HCT116 (cell line): ENCODE measurements at regions not wholly inside any gene's neighbourhood (a gene's known extent, or its start where the extent isn't known, plus 50 kb on each side); places are given as distances from the start of the nearest gene placed in this dataset.

ENCODE experiments used
- ATAC-seq: fragments of 200-7000 bp; cut with Tn5 transposase; 2 replicates; pipeline ENCODE4 v1.9.1; 2020; ENCODE audit warnings: mild to moderate bottlenecking, moderate library complexity
- BruUV-seq: library from RNA; stranded (reverse); fragments of 400-500 nt; replicated peaks from 2 replicates; lab custom pipeline; 2021; lab: Mats Ljungman, UMichigan
- CTCF ChIA-PET: fragments of 300-600 bp; sonication (Branson Sonifier 250); formaldehyde crosslinking; loops from one replicate; lab custom pipeline; 2021; ENCODE audit warnings: antibody characterized with exemption; lab: Charles Lee
- POLR2A ChIA-PET: fragments of 300-600, 350-600 bp; sonication (Branson Sonifier 250); formaldehyde crosslinking; loops from one replicate; lab custom pipeline; 2021; ENCODE audit warnings: antibody characterized with exemption; lab: Charles Lee
- RAD21 ChIA-PET, 2 experiments: fragments of 300-600 bp; sonication (Branson Sonifier 250); formaldehyde crosslinking; loops; one replicate each; lab custom pipeline; 2023; ENCODE audit warnings: low total read pairs in 2 of 2; ENCODE audit not compliant: uncharacterized antibody in 2 of 2, unreplicated experiment in 2 of 2, low non-redundant PET in 1 of 2; lab: Charles Lee
- DNase-seq: peaks from one replicate; pipeline ENCODE4 v3.0.0-alpha.2; 2010; ENCODE audit warnings: low read depth, low spot score
- H2AFZ ChIP-seq: fragments of 200-600 bp; shearing (Covaris generic), sonication (generic); 2 replicates; pipeline ENCODE4 v1.6.1; 2017; ENCODE audit warnings: low read depth, mixed run types, mixed read lengths, antibody characterized with exemption, low read length; ENCODE audit not compliant: poor library complexity, severe bottlenecking
- H3K27ac ChIP-seq: 2 replicates; pipeline ENCODE4 v1.5.1; 2012; ENCODE audit warnings: low read depth, low read length
- H3K27me3 ChIP-seq: fragments of 200-600 bp; sonication (generic); 2 replicates; pipeline ENCODE4 v1.6.1; 2016; ENCODE audit warnings: mixed run types, low read length, mixed read lengths; ENCODE audit not compliant: insufficient read depth
- H3K36me3 ChIP-seq, 2 experiments: fragments of 200-500 bp in 1 of 2; fragments of 200-600 bp in 1 of 2; sonication (Bioruptor generic) in 1 of 2; sonication (generic) in 1 of 2; 2 replicates each; pipeline versions ENCODE4 v1.5.1 to v1.6.1; 2014 to 2016; ENCODE audit warnings: low read length in 2 of 2, inconsistent platforms in 1 of 2, mixed read lengths in 1 of 2, mixed run types in 1 of 2; ENCODE audit not compliant: insufficient read depth in 2 of 2, control insufficient read depth in 1 of 2
- H3K4me1 ChIP-seq, 2 experiments: fragments of 200-600 bp in 1 of 2; sonication (generic) in 1 of 2; 2 replicates each; pipeline versions ENCODE4 v1.5.1 to v1.6.1; 2012 to 2017; ENCODE audit warnings: low read length in 2 of 2, inconsistent platforms in 1 of 2, mild to moderate bottlenecking in 1 of 2, mixed read lengths in 1 of 2, mixed run types in 1 of 2, moderate library complexity in 1 of 2; ENCODE audit not compliant: insufficient read depth in 2 of 2, control insufficient read depth in 1 of 2
- H3K4me2 ChIP-seq: fragments of 200-600 bp; sonication (generic); 2 replicates; pipeline ENCODE4 v1.6.1; 2017; ENCODE audit warnings: mixed run types, low read length, mixed read lengths
- H3K4me3 ChIP-seq, 2 experiments: fragments of 200-600 bp in 1 of 2; sonication (generic) in 1 of 2; replicated peaks in 1 of 2; 2 replicates each; pipeline ENCODE4 v1.5.1; 2011 to 2016; ENCODE audit warnings: low read length in 2 of 2, control low read depth in 1 of 2, low read depth in 1 of 2, mild to moderate bottlenecking in 1 of 2, mixed read lengths in 1 of 2, mixed run types in 1 of 2
- H3K79me2 ChIP-seq: fragments of 200-600 bp; sonication (generic); 2 replicates; pipeline ENCODE4 v1.6.1; 2017; ENCODE audit warnings: mild to moderate bottlenecking, mixed run types, low read length, moderate library complexity, mixed read lengths; ENCODE audit not compliant: insufficient read depth
- H3K9ac ChIP-seq: fragments of 200-600 bp; sonication (generic); 2 replicates; pipeline ENCODE4 v1.6.1; 2016; ENCODE audit warnings: low read length, mixed read lengths
- H3K9me2 ChIP-seq: fragments of 200-600 bp; sonication (generic), shearing (Covaris generic); 2 replicates; pipeline ENCODE4 v1.6.1; 2017; ENCODE audit warnings: mixed run types, mild to moderate bottlenecking, moderate library complexity; ENCODE audit not compliant: insufficient read depth
- H3K9me3 ChIP-seq, 2 experiments: fragments of 200-500 bp in 1 of 2; fragments of 200-600 bp in 1 of 2; sonication (Bioruptor generic) in 1 of 2; sonication (generic) in 1 of 2; 2 replicates each; pipeline ENCODE4 v1.6.1; 2014 to 2017; ENCODE audit warnings: low read length in 2 of 2, mixed read lengths in 2 of 2, inconsistent platforms in 1 of 2, low read depth in 1 of 2, mild to moderate bottlenecking in 1 of 2, mixed run types in 1 of 2, moderate library complexity in 1 of 2; ENCODE audit not compliant: control insufficient read depth in 1 of 2, insufficient read depth in 1 of 2
- H4K20me1 ChIP-seq: fragments of 200-600 bp; sonication (generic), shearing (Covaris generic); 2 replicates; pipeline ENCODE4 v1.6.1; 2017; ENCODE audit warnings: mixed run types, mild to moderate bottlenecking, moderate library complexity; ENCODE audit not compliant: insufficient read depth
- ATF3 ChIP-seq: IDR thresholded peaks from 2 replicates; pipeline ENCODE4 v1.6.1; 2012
- CEBPB ChIP-seq: IDR thresholded peaks from 2 replicates; pipeline ENCODE4 v1.6.1; 2012; ENCODE audit warnings: low read depth
- EGR1 ChIP-seq: IDR thresholded peaks from 2 replicates; pipeline ENCODE4 v1.6.1; 2012; ENCODE audit warnings: low read depth
- ELF1 ChIP-seq: IDR thresholded peaks from 2 replicates; pipeline ENCODE4 v1.6.1; 2012; ENCODE audit warnings: low read depth, borderline replicate concordance
- EZH2phosphoT487 ChIP-seq: fragments of 200-600 bp; IDR thresholded peaks from 2 replicates; pipeline ENCODE4 v1.6.1; 2018; ENCODE audit warnings: antibody characterized with exemption, borderline replicate concordance
- FOSL1 ChIP-seq: IDR thresholded peaks from 2 replicates; pipeline ENCODE4 v1.6.1; 2012; ENCODE audit warnings: low read depth
- JUND ChIP-seq: IDR thresholded peaks from 2 replicates; pipeline ENCODE4 v1.6.1; 2012
- MAX ChIP-seq: IDR thresholded peaks from 2 replicates; pipeline ENCODE4 v1.6.1; 2012
- POLR2A ChIP-seq: IDR thresholded peaks from 2 replicates; pipeline ENCODE4 v1.7.0; 2011; ENCODE audit warnings: borderline replicate concordance; ENCODE audit not compliant: insufficient read depth, insufficient read length; ENCODE audit errors: extremely low read depth
- POLR2AphosphoS5 ChIP-seq: IDR thresholded peaks from 2 replicates; pipeline ENCODE4 v1.6.1; 2011; ENCODE audit warnings: mild to moderate bottlenecking, low read depth, low read length, moderate library complexity
- SIN3A ChIP-seq: IDR thresholded peaks from 2 replicates; pipeline ENCODE4 v1.6.1; 2012; ENCODE audit warnings: low read depth
- SP1 ChIP-seq: IDR thresholded peaks from 2 replicates; pipeline ENCODE4 v1.6.1; 2012; ENCODE audit warnings: low read depth
- TCF7L2 ChIP-seq: IDR thresholded peaks from 2 replicates; pipeline ENCODE4 v1.7.0; 2011; ENCODE audit warnings: borderline replicate concordance, inconsistent platforms; ENCODE audit not compliant: insufficient read depth, insufficient read length; ENCODE audit errors: extremely low read depth
- ZBTB33 ChIP-seq: IDR thresholded peaks from 2 replicates; pipeline ENCODE4 v1.6.1; 2011; ENCODE audit warnings: mild to moderate bottlenecking, low read length, moderate library complexity; ENCODE audit not compliant: insufficient replicate concordance; ENCODE audit errors: extremely low read depth
- ZFX ChIP-seq: fragments of 450-650 bp; IDR thresholded peaks from 2 replicates; pipeline ENCODE4 v1.6.1; 2017
- ZNF274 ChIP-seq: fragments of 200-500 bp; sonication (Bioruptor generic); IDR thresholded peaks from 2 replicates; pipeline ENCODE4 v1.6.1; 2014; ENCODE audit warnings: mild to moderate bottlenecking, low read depth, low read length, inconsistent platforms
- intact Hi-C: fragments of 100-400 bp; cut with micrococcal nuclease; formaldehyde crosslinking; loops from 2 replicates; pipeline ENCODE4 v1.10.0; 2022
- TF ChIP-seq, protein P1 (sequence below): IDR thresholded peaks from 2 replicates; pipeline ENCODE4 v1.6.1; 2012; ENCODE audit warnings: low read depth

- TF ChIP-seq, protein P1, sequence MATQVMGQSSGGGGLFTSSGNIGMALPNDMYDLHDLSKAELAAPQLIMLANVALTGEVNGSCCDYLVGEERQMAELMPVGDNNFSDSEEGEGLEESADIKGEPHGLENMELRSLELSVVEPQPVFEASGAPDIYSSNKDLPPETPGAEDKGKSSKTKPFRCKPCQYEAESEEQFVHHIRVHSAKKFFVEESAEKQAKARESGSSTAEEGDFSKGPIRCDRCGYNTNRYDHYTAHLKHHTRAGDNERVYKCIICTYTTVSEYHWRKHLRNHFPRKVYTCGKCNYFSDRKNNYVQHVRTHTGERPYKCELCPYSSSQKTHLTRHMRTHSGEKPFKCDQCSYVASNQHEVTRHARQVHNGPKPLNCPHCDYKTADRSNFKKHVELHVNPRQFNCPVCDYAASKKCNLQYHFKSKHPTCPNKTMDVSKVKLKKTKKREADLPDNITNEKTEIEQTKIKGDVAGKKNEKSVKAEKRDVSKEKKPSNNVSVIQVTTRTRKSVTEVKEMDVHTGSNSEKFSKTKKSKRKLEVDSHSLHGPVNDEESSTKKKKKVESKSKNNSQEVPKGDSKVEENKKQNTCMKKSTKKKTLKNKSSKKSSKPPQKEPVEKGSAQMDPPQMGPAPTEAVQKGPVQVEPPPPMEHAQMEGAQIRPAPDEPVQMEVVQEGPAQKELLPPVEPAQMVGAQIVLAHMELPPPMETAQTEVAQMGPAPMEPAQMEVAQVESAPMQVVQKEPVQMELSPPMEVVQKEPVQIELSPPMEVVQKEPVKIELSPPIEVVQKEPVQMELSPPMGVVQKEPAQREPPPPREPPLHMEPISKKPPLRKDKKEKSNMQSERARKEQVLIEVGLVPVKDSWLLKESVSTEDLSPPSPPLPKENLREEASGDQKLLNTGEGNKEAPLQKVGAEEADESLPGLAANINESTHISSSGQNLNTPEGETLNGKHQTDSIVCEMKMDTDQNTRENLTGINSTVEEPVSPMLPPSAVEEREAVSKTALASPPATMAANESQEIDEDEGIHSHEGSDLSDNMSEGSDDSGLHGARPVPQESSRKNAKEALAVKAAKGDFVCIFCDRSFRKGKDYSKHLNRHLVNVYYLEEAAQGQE: no peak
- TF ChIP-seq ATF3 (no peak), ELF1 (no peak), FOSL1 (no peak), MAX (no peak), ZNF274 (no peak)
Observed at GRCh38 chr6:68128211-68128610, 506.9 kb upstream of the ADGRB3 start (continued).

DNA sequence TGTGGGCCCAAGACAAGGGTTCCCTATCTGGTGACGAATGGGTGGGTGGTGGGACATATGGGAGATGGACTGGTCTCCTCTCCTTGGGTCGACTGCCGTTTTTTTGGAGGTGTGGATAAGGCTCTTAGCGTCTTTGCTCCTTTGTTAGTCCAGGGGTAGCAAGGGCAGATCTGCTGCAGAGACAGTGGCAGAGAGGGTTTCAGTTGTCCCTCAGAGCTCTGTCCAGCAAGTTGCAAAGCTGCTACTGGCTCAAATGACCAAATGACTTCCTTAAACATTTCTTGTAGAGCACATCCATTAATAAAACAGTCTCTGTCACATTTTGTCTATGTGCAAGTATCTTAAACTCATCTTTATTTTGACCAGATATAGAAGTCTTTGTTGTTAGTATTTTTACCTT, 508.0 kb upstream of the ADGRB3 start:
- Histone ChIP-seq H3K9me3 (peaks cover 12 to 16% of the 10 kb centered on the region in 2 experiments; a peak in 2 of 4 replicates), H3K4me1 (no peaks in the 10 kb centered on the region), H4K20me1 (no peaks in the 10 kb centered on the region), H3K9me2 (no peaks in the 10 kb centered on the region), H3K27me3 (no peaks in the 10 kb centered on the region), H3K4me3 (no peak overlapping the region), H3K9ac (no peak overlapping the region), H3K79me2 (no peaks in the 10 kb centered on the region), H3K27ac (no peak overlapping the region), H3K4me2 (no peak overlapping the region), H3K36me3 (no peaks in the 10 kb centered on the region), H2AFZ (no peak overlapping the region)
- ATAC-seq: no peak
- intact Hi-C loops: no loop called here
- ChIA-PET RAD21 (no interaction called here), CTCF (no interaction called here), POLR2A (no interaction called here)
- DNase-seq: no peak
- BruUV-seq: no TSS peak
- TF ChIP-seq POLR2AphosphoS5 (no peak), EGR1 (no peak), CEBPB (no peak), FOSL1 (no peak), MAX (no peak), POLR2A (no peak), EZH2phosphoT487 (no peak), ZBTB33 (no peak), ZFX (no peak), JUND (no peak), TCF7L2 (no peak), SIN3A (no peak), SP1 (no peak)
- TF ChIP-seq, protein P1: no peak
